ENCODE measurements at regions not wholly inside any gene's neighbourhood (a gene's known extent, or its start where the extent isn't known, plus 50 kb on each side); places are given as distances from the start of the nearest gene placed in this dataset.

DNA sequence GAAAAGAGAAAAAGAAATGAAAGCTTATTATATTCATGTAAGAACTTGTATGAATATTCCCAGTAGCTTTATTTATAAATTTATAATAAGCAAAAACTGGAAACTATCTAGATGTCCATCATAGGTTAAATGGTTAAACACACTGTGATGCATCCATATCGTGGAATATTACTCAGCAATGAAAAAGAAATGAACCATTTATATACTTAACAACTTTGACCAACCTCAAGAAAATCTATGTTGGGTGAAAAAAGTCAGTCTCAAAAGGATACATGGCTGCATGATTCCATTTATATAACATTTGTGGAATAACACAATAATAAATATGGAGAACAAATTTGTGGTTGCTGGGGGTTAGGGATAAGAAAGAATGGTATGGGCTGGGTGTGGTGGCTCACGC is 713.0 kb upstream of the SGO1 start:
- H3K4me1 ChIP-seq (ENCODE audit: insufficient read depth): no peaks in the 10 kb centered on the region
- in situ Hi-C loops (cut with MboI): no loop called here
- no peak overlapping the region for H3K9ac ChIP-seq
- WGBS, 2 experiments (ENCODE audit: low coverage in 1 of 2, low lambda C conversion rate in 2 of 2, missing lambda C conversion rate in 2 of 2): 43 to 53% methylated on average over 2 of the region's 2 CpGs
- H3K9me3 ChIP-seq (ENCODE audit: low read depth): no peaks in the 10 kb centered on the region
- no peak overlapping the region for H3K4me3 ChIP-seq
- no peak overlapping the region for H3K27ac ChIP-seq
- H4K20me1 ChIP-seq (ENCODE audit: insufficient read depth): no peaks in the 10 kb centered on the region
- no peak overlapping the region for H3K4me2 ChIP-seq (ENCODE audit: unreplicated experiment)
- H3F3A ChIP-seq (ENCODE audit: insufficient read depth): no peaks in the 10 kb centered on the region
- no peaks in the 10 kb centered on the region for H3K79me2 ChIP-seq (ENCODE audit: insufficient read depth)
- no peaks in the 10 kb centered on the region for H3K27me3 ChIP-seq (replicated peaks; ENCODE audit: insufficient read depth)
- no peaks in the 10 kb centered on the region for H3K36me3 ChIP-seq (ENCODE audit: low read depth)
- no peak for DNase-seq
- H3K9me2 ChIP-seq (ENCODE audit: insufficient read depth): no peaks in the 10 kb centered on the region
- TF ChIP-seq EZH2phosphoT487 (IDR thresholded peaks at IDR 0.05; ENCODE audit: insufficient read depth, low read depth): no peak
- H2AFZ ChIP-seq: no peak overlapping the region

DNA sequence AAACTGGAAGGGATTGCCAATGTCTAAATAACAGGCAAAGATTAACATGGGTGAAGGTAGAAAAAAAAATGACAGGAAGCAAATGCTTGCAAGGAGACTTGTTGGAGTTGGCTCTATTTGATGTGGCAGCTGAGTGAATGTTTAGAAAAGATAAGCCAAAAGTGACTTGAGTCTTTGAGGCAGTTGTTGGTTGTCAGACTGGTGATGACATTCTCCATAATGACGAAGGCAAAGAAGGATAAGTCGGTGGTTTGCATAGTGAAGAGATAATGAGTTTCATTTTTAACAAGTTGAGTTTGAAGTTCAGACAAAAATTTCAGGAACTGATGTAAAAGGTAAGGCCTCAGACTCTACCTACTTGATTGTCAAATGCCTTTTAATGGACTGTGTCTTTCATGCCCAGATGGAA is 704.1 kb upstream of the SGO1 start:
- no peak overlapping the region for H3K4me2 ChIP-seq (ENCODE audit: unreplicated experiment)
- no peaks in the 10 kb centered on the region for H3K4me1 ChIP-seq (ENCODE audit: insufficient read depth)
- no peaks in the 10 kb centered on the region for H4K20me1 ChIP-seq (ENCODE audit: insufficient read depth)
- H3K79me2 ChIP-seq (ENCODE audit: insufficient read depth): no peaks in the 10 kb centered on the region
- H3K36me3 ChIP-seq (ENCODE audit: low read depth): no peaks in the 10 kb centered on the region
- no peaks in the 10 kb centered on the region for H3F3A ChIP-seq (ENCODE audit: insufficient read depth)
- 75 to 83% methylated on average over 2 of the region's 2 CpGs for WGBS, 2 experiments (ENCODE audit: low coverage in 1 of 2, low lambda C conversion rate in 2 of 2, missing lambda C conversion rate in 2 of 2)
- no peak overlapping the region for H3K27ac ChIP-seq
- H3K27me3 ChIP-seq (replicated peaks; ENCODE audit: insufficient read depth): no peaks in the 10 kb centered on the region
- DNase-seq: no peak
- no peak overlapping the region for H3K9ac ChIP-seq
- in situ Hi-C loops (cut with MboI): no loop called here
- H2AFZ ChIP-seq: no peak overlapping the region
- TF ChIP-seq EZH2 (IDR thresholded peaks at IDR 0.05; ENCODE audit: insufficient read depth, poor library complexity, severe bottlenecking) (no peak), EZH2phosphoT487 (IDR thresholded peaks at IDR 0.05; ENCODE audit: insufficient read depth, low read depth) (no peak)
- no peak overlapping the region for H3K4me3 ChIP-seq
- H3K9me3 ChIP-seq (ENCODE audit: low read depth): no peaks in the 10 kb centered on the region
- no peaks in the 10 kb centered on the region for H3K9me2 ChIP-seq (ENCODE audit: insufficient read depth)

- Histone ChIP-seq H3F3A (ENCODE audit: insufficient read depth) (no peaks in the 10 kb centered on the region), H3K4me3 (no peak overlapping the region), H3K9me2 (ENCODE audit: insufficient read depth) (no peaks in the 10 kb centered on the region), H3K27ac (no peak overlapping the region), H4K20me1 (ENCODE audit: insufficient read depth) (no peaks in the 10 kb centered on the region), H2AFZ (no peak overlapping the region), H3K79me2 (ENCODE audit: insufficient read depth) (no peaks in the 10 kb centered on the region), H3K9ac (no peak overlapping the region), H3K9me3 (ENCODE audit: low read depth) (no peaks in the 10 kb centered on the region), H3K4me1 (ENCODE audit: insufficient read depth) (no peaks in the 10 kb centered on the region), H3K4me2 (ENCODE audit: unreplicated experiment) (no peak overlapping the region), H3K27me3 (replicated peaks; ENCODE audit: insufficient read depth) (no peaks in the 10 kb centered on the region), H3K36me3 (ENCODE audit: low read depth) (no peaks in the 10 kb centered on the region)
- no peak for DNase-seq
- WGBS, 2 experiments (ENCODE audit: low coverage in 1 of 2, low lambda C conversion rate in 2 of 2, missing lambda C conversion rate in 2 of 2): 6 to 15% methylated on average over 2 of the region's 2 CpGs
- in situ Hi-C loops (cut with MboI): no loop called here
- no peak for TF ChIP-seq EZH2phosphoT487 (IDR thresholded peaks at IDR 0.05; ENCODE audit: insufficient read depth, low read depth)
- no peak for TF ChIP-seq EZH2 (IDR thresholded peaks at IDR 0.05; ENCODE audit: insufficient read depth, poor library complexity, severe bottlenecking)
Measured at GRCh38 chr3:20878691-20879090, 692.7 kb upstream of the SGO1 start.

DNA sequence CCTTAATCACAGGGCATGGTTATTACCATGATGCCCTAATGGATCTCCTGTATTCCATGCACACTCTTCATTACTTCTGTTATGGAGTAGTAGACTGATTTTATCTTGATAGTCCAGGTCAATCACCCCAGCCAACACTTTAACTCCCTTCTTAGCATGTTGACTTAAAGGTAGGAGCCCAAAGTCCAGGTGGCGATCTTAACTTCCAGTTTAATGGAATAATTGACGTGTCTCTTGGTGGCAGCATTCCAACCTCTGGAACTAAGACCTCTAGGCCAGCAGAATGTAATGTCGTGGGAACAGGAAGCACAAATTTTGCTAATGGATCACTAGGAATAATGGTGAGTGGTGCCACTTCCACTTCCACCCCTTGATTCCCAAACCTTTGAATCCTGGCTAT is 687.2 kb upstream of the SGO1 start:
- Histone ChIP-seq H3K4me2 (ENCODE audit: unreplicated experiment) (no peak overlapping the region), H3K27me3 (replicated peaks; ENCODE audit: insufficient read depth) (no peaks in the 10 kb centered on the region), H3K36me3 (ENCODE audit: low read depth) (no peaks in the 10 kb centered on the region), H3F3A (ENCODE audit: insufficient read depth) (no peaks in the 10 kb centered on the region), H3K27ac (no peak overlapping the region), H3K9me2 (ENCODE audit: insufficient read depth) (no peaks in the 10 kb centered on the region), H3K4me3 (no peak overlapping the region), H3K79me2 (ENCODE audit: insufficient read depth) (no peaks in the 10 kb centered on the region), H3K9ac (no peak overlapping the region), H4K20me1 (ENCODE audit: insufficient read depth) (no peaks in the 10 kb centered on the region), H3K9me3 (ENCODE audit: low read depth) (no peaks in the 10 kb centered on the region), H3K4me1 (ENCODE audit: insufficient read depth) (no peaks in the 10 kb centered on the region), H2AFZ (no peak overlapping the region)
- no peak for DNase-seq
- TF ChIP-seq EZH2 (IDR thresholded peaks at IDR 0.05; ENCODE audit: insufficient read depth, poor library complexity, severe bottlenecking): no peak
- TF ChIP-seq EZH2phosphoT487 (IDR thresholded peaks at IDR 0.05; ENCODE audit: insufficient read depth, low read depth): no peak
- 25 to 38% methylated on average over 3 of the region's 3 CpGs for WGBS, 2 experiments (ENCODE audit: low coverage in 1 of 2, low lambda C conversion rate in 2 of 2, missing lambda C conversion rate in 2 of 2)
- in situ Hi-C loops (cut with MboI): no loop called here
